ENCODE measurements at regions not wholly inside any gene's neighbourhood (a gene's known extent, or its start where the extent isn't known, plus 50 kb on each side); places are given as distances from the start of the nearest gene placed in this dataset.
"Not testable (repeated sequence)": the region's sequence is repeated elsewhere in the genome, so short reads cannot be mapped to it uniquely, and the experiment has no call there.

- no peak for DNase-seq
Observed at GRCh38 chr12:9364224-9365176, 156.3 kb upstream of the PZP start.

GRCh38 chr12:9363145-9363544 lies 154.9 kb upstream of the PZP start:
- DNase-seq, result no peak

GRCh38 chr12:9361879-9362326 lies 153.7 kb upstream of the PZP start:
- no peak for DNase-seq

- DNase-seq, result not testable (repeated sequence)
Observed at GRCh38 chr12:9354009-9354754, 146.0 kb upstream of the PZP start.

- DNase-seq, result no peak
Observed at GRCh38 chr12:9351136-9351535, 142.9 kb upstream of the PZP start.

- no peak for DNase-seq
Observed at GRCh38 chr12:9349888-9350885, 142.0 kb upstream of the PZP start.

- no peak for DNase-seq
Observed at GRCh38 chr12:9348906-9349518, 140.8 kb upstream of the PZP start.

- no peak for DNase-seq
Observed at GRCh38 chr12:9347328-9348127, 139.3 kb upstream of the PZP start.

- no peak for DNase-seq
Observed at GRCh38 chr12:9346866-9347327, 138.7 kb upstream of the PZP start.

GRCh38 chr12:9345171-9345570 lies 137.0 kb upstream of the PZP start:
- no peak for DNase-seq

GRCh38 chr12:9344541-9344940 lies 136.3 kb upstream of the PZP start:
- no peak for DNase-seq

- no peak for DNase-seq
Observed at GRCh38 chr12:9343731-9344130, 135.5 kb upstream of the PZP start.

- no peak for DNase-seq
Observed at GRCh38 chr12:9342614-9343353, 134.6 kb upstream of the PZP start.

- no peak for DNase-seq
Observed at GRCh38 chr12:9341260-9341585, 133.0 kb upstream of the PZP start.

GRCh38 chr12:9340422-9341259 lies 132.4 kb upstream of the PZP start:
- DNase-seq, result no peak

- DNase-seq, result no peak
Observed at GRCh38 chr12:9337656-9338055, 129.5 kb upstream of the PZP start.

- DNase-seq, result not testable (repeated sequence)
Observed at GRCh38 chr12:9336375-9337011, 128.3 kb upstream of the PZP start.

GRCh38 chr12:9335867-9336266 lies 127.7 kb upstream of the PZP start:
- no peak for DNase-seq

- DNase-seq, result no peak
Observed at GRCh38 chr12:9334964-9335363, 126.8 kb upstream of the PZP start.

Data from activated effector memory CD4-positive, alpha-beta T cell treated with Interleukin-2 at 50 U/mL for 16 hours (primary cell).